ENCODE measurements at regions not wholly inside any gene's neighbourhood (a gene's known extent, or its start where the extent isn't known, plus 50 kb on each side); places are given as distances from the start of the nearest gene placed in this dataset.

- no peaks in the 10 kb centered on the region for H3K36me3 ChIP-seq (ENCODE audit: control insufficient read depth in 1 of 2, insufficient read depth in 2 of 2, low read length in 2 of 2)
- no peak overlapping the region for H3K27ac ChIP-seq (ENCODE audit: low read length)
- no peak overlapping the region for H3K4me3 ChIP-seq (ENCODE audit: low read depth in 1 of 2, low read length in 2 of 2)
- no peaks in the 10 kb centered on the region for H3K9me3 ChIP-seq (ENCODE audit: control insufficient read depth in 1 of 2, low read length in 2 of 2)
- H3K4me1 ChIP-seq (ENCODE audit: control insufficient read depth in 1 of 2, insufficient read depth in 2 of 2, low read length in 2 of 2) = no peaks in the 10 kb centered on the region
- H3K27me3 ChIP-seq (ENCODE audit: low read depth, low read length) = no peaks in the 10 kb centered on the region
Observed at GRCh38 chr2:136209561-136210454, 91.9 kb upstream of the CXCR4 start.

GRCh38 chr2:136208682-136209420 is 90.9 kb upstream of the CXCR4 start:
- Histone ChIP-seq H3K27ac (ENCODE audit: low read length) (no peak overlapping the region), H3K4me1 (ENCODE audit: control insufficient read depth in 1 of 2, insufficient read depth in 2 of 2, low read length in 2 of 2) (no peaks in the 10 kb centered on the region)

GRCh38 chr2:136207665-136208064 is 89.7 kb upstream of the CXCR4 start:
- H3K27ac ChIP-seq (ENCODE audit: low read length) = no peak overlapping the region
- no peaks in the 10 kb centered on the region for H3K36me3 ChIP-seq (ENCODE audit: control insufficient read depth in 1 of 2, insufficient read depth in 2 of 2, low read length in 2 of 2)
- no peaks in the 10 kb centered on the region for H3K9me3 ChIP-seq (ENCODE audit: control insufficient read depth in 1 of 2, low read length in 2 of 2)
- no peaks in the 10 kb centered on the region for H3K27me3 ChIP-seq (ENCODE audit: low read depth, low read length)
- no peaks in the 10 kb centered on the region for H3K4me1 ChIP-seq (ENCODE audit: control insufficient read depth in 1 of 2, insufficient read depth in 2 of 2, low read length in 2 of 2)
- H3K4me3 ChIP-seq (ENCODE audit: low read depth in 1 of 2, low read length in 2 of 2) = no peak overlapping the region

More at GRCh38 chr2:136208682-136209420, 90.9 kb upstream of the CXCR4 start:
- Histone ChIP-seq H3K4me3 (ENCODE audit: low read depth in 1 of 2, low read length in 2 of 2) (no peak overlapping the region), H3K36me3 (ENCODE audit: control insufficient read depth in 1 of 2, insufficient read depth in 2 of 2, low read length in 2 of 2) (no peaks in the 10 kb centered on the region), H3K9me3 (ENCODE audit: control insufficient read depth in 1 of 2, low read length in 2 of 2) (no peaks in the 10 kb centered on the region), H3K27me3 (ENCODE audit: low read depth, low read length) (no peaks in the 10 kb centered on the region)

GRCh38 chr2:136207030-136207623 is 89.2 kb upstream of the CXCR4 start:
- Histone ChIP-seq H3K27ac (ENCODE audit: low read length) (no peak overlapping the region), H3K36me3 (ENCODE audit: control insufficient read depth in 1 of 2, insufficient read depth in 2 of 2, low read length in 2 of 2) (no peaks in the 10 kb centered on the region), H3K4me3 (ENCODE audit: low read depth in 1 of 2, low read length in 2 of 2) (no peak overlapping the region), H3K9me3 (ENCODE audit: control insufficient read depth in 1 of 2, low read length in 2 of 2) (no peaks in the 10 kb centered on the region), H3K4me1 (ENCODE audit: control insufficient read depth in 1 of 2, insufficient read depth in 2 of 2, low read length in 2 of 2) (no peaks in the 10 kb centered on the region), H3K27me3 (ENCODE audit: low read depth, low read length) (no peaks in the 10 kb centered on the region)

- Histone ChIP-seq H3K36me3 (ENCODE audit: control insufficient read depth in 1 of 2, insufficient read depth in 2 of 2, low read length in 2 of 2) (no peaks in the 10 kb centered on the region), H3K27ac (ENCODE audit: low read length) (no peak overlapping the region), H3K4me1 (ENCODE audit: control insufficient read depth in 1 of 2, insufficient read depth in 2 of 2, low read length in 2 of 2) (no peaks in the 10 kb centered on the region), H3K9me3 (ENCODE audit: control insufficient read depth in 1 of 2, low read length in 2 of 2) (no peaks in the 10 kb centered on the region), H3K4me3 (ENCODE audit: low read depth in 1 of 2, low read length in 2 of 2) (no peak overlapping the region), H3K27me3 (ENCODE audit: low read depth, low read length) (no peaks in the 10 kb centered on the region)
Observed at GRCh38 chr2:136206613-136207012, 88.7 kb upstream of the CXCR4 start.

GRCh38 chr2:136205615-136206014 is 87.7 kb upstream of the CXCR4 start:
- Histone ChIP-seq H3K36me3 (ENCODE audit: control insufficient read depth in 1 of 2, insufficient read depth in 2 of 2, low read length in 2 of 2) (no peaks in the 10 kb centered on the region), H3K4me1 (ENCODE audit: control insufficient read depth in 1 of 2, insufficient read depth in 2 of 2, low read length in 2 of 2) (no peaks in the 10 kb centered on the region), H3K27ac (ENCODE audit: low read length) (no peak overlapping the region), H3K27me3 (ENCODE audit: low read depth, low read length) (no peaks in the 10 kb centered on the region), H3K4me3 (ENCODE audit: low read depth in 1 of 2, low read length in 2 of 2) (no peak overlapping the region), H3K9me3 (ENCODE audit: control insufficient read depth in 1 of 2, low read length in 2 of 2) (no peaks in the 10 kb centered on the region)

- Histone ChIP-seq H3K9me3 (ENCODE audit: control insufficient read depth in 1 of 2, low read length in 2 of 2) (no peaks in the 10 kb centered on the region), H3K36me3 (ENCODE audit: control insufficient read depth in 1 of 2, insufficient read depth in 2 of 2, low read length in 2 of 2) (no peaks in the 10 kb centered on the region), H3K27me3 (ENCODE audit: low read depth, low read length) (no peaks in the 10 kb centered on the region), H3K4me3 (ENCODE audit: low read depth in 1 of 2, low read length in 2 of 2) (no peak overlapping the region), H3K27ac (ENCODE audit: low read length) (no peak overlapping the region), H3K4me1 (ENCODE audit: control insufficient read depth in 1 of 2, insufficient read depth in 2 of 2, low read length in 2 of 2) (no peaks in the 10 kb centered on the region)
Observed at GRCh38 chr2:136204971-136205370, 87.0 kb upstream of the CXCR4 start.

GRCh38 chr2:136195226-136195625 is 77.3 kb upstream of the CXCR4 start:
- H3K4me1 ChIP-seq (ENCODE audit: control insufficient read depth in 1 of 2, insufficient read depth in 2 of 2, low read length in 2 of 2) = no peaks in the 10 kb centered on the region
- no peak overlapping the region for H3K27ac ChIP-seq (ENCODE audit: low read length)
- H3K36me3 ChIP-seq (ENCODE audit: control insufficient read depth in 1 of 2, insufficient read depth in 2 of 2, low read length in 2 of 2) = no peaks in the 10 kb centered on the region
- no peaks in the 10 kb centered on the region for H3K9me3 ChIP-seq (ENCODE audit: control insufficient read depth in 1 of 2, low read length in 2 of 2)
- H3K4me3 ChIP-seq (ENCODE audit: low read depth in 1 of 2, low read length in 2 of 2) = no peak overlapping the region
- no peaks in the 10 kb centered on the region for H3K27me3 ChIP-seq (ENCODE audit: low read depth, low read length)

- no peaks in the 10 kb centered on the region for H3K27me3 ChIP-seq (ENCODE audit: low read depth, low read length)
- H3K4me3 ChIP-seq (ENCODE audit: low read depth in 1 of 2, low read length in 2 of 2) = no peak overlapping the region
- H3K9me3 ChIP-seq (ENCODE audit: control insufficient read depth in 1 of 2, low read length in 2 of 2) = no peaks in the 10 kb centered on the region
- H3K36me3 ChIP-seq (ENCODE audit: control insufficient read depth in 1 of 2, insufficient read depth in 2 of 2, low read length in 2 of 2) = no peaks in the 10 kb centered on the region
- no peak overlapping the region for H3K27ac ChIP-seq (ENCODE audit: low read length)
- no peaks in the 10 kb centered on the region for H3K4me1 ChIP-seq (ENCODE audit: control insufficient read depth in 1 of 2, insufficient read depth in 2 of 2, low read length in 2 of 2)
Observed at GRCh38 chr2:136191041-136191440, 73.1 kb upstream of the CXCR4 start.

GRCh38 chr2:136189221-136189782 is 71.4 kb upstream of the CXCR4 start:
- no peaks in the 10 kb centered on the region for H3K9me3 ChIP-seq (ENCODE audit: control insufficient read depth in 1 of 2, low read length in 2 of 2)
- no peaks in the 10 kb centered on the region for H3K36me3 ChIP-seq (ENCODE audit: control insufficient read depth in 1 of 2, insufficient read depth in 2 of 2, low read length in 2 of 2)
- H3K4me3 ChIP-seq (ENCODE audit: low read depth in 1 of 2, low read length in 2 of 2) = no peak overlapping the region
- H3K27ac ChIP-seq (ENCODE audit: low read length) = no peak overlapping the region
- H3K4me1 ChIP-seq (ENCODE audit: control insufficient read depth in 1 of 2, insufficient read depth in 2 of 2, low read length in 2 of 2) = no peaks in the 10 kb centered on the region
- no peaks in the 10 kb centered on the region for H3K27me3 ChIP-seq (ENCODE audit: low read depth, low read length)

GRCh38 chr2:136188086-136188485 is 70.1 kb upstream of the CXCR4 start:
- no peak overlapping the region for H3K27ac ChIP-seq (ENCODE audit: low read length)
- H3K36me3 ChIP-seq (ENCODE audit: control insufficient read depth in 1 of 2, insufficient read depth in 2 of 2, low read length in 2 of 2) = no peaks in the 10 kb centered on the region
- no peak overlapping the region for H3K4me3 ChIP-seq (ENCODE audit: low read depth in 1 of 2, low read length in 2 of 2)
- no peaks in the 10 kb centered on the region for H3K27me3 ChIP-seq (ENCODE audit: low read depth, low read length)
- H3K4me1 ChIP-seq (ENCODE audit: control insufficient read depth in 1 of 2, insufficient read depth in 2 of 2, low read length in 2 of 2) = no peaks in the 10 kb centered on the region
- H3K9me3 ChIP-seq (ENCODE audit: control insufficient read depth in 1 of 2, low read length in 2 of 2) = no peaks in the 10 kb centered on the region
